H1 (cell line): ENCODE measurements at regions not wholly inside any gene's neighbourhood (a gene's known extent, or its start where the extent isn't known, plus 50 kb on each side); places are given as distances from the start of the nearest gene placed in this dataset.

ENCODE experiments used
- KDM5A ChIP-seq: fragments of 200-600 bp; IDR thresholded peaks from 2 replicates; pipeline ENCODE4 v1.7.1; 2012; ENCODE audit warnings: mild to moderate bottlenecking, low read length, inconsistent platforms, mixed read lengths
- POLR2A ChIP-seq, 2 experiments: IDR thresholded peaks; 1 replicate in 1 of 2; 2 replicates in 1 of 2; pipeline ENCODE4 v1.6.1; 2011; ENCODE audit warnings: low read depth in 2 of 2, low read length in 2 of 2, mild to moderate bottlenecking in 2 of 2; ENCODE audit errors: control extremely low read depth in 1 of 2
- TBP ChIP-seq: IDR thresholded peaks from 2 replicates; pipeline ENCODE4 v1.6.1; 2011; ENCODE audit warnings: low read depth, low read length, improper control_type of control experiment
- ZNF274 ChIP-seq: IDR thresholded peaks from 2 replicates; pipeline ENCODE4 v1.7.0; 2012; ENCODE audit warnings: low read length, borderline replicate concordance; ENCODE audit errors: extremely low read depth

DNA sequence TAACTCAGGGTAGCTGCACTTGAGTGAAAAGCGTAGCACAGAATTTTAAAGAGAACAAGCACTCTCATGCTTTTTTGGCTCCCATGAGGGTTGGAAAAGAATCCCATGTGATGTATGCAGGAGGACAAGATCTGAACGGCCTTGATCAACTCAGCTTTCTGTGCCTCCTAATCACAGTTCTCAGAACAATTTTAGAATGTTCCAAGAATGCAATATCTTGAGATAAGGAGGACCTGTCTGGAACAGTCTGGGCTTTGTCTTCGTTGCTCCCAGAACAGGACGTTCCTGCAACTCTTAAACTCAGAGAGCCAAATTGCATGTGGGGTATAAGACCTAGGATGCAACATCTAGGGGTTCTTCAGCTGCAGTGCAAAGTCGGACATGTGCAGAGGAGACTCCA is 582.7 kb downstream of the RERGL start (continued):
- TF ChIP-seq POLR2A (IDR thresholded peaks at IDR 0.05; ENCODE audit: control extremely low read depth in 1 of 2, low read depth in 2 of 2, low read length in 2 of 2) (no peak), ZNF274 (no peak), KDM5A (no peak), TBP (no peak)
